SK-N-SH treated with all-trans-retinoic acid at 6 μM for 48 hours (cell line): ENCODE measurements at regions not wholly inside any gene's neighbourhood (a gene's known extent, or its start where the extent isn't known, plus 50 kb on each side); places are given as distances from the start of the nearest gene placed in this dataset.

Experiments
- CREB5 ChIP-seq: fragments of 250-450 bp; sonication (Bioruptor Pico); IDR thresholded peaks from 2 replicates; pipeline ENCODE4 v1.5.1; 2020; ENCODE audit warnings: low read depth, mild to moderate bottlenecking, moderate library complexity
- CSDC2 ChIP-seq: fragments of 250-450 bp; sonication (Bioruptor Pico); IDR thresholded peaks from 2 replicates; pipeline ENCODE4 v1.5.0; 2020; ENCODE audit warnings: mild to moderate bottlenecking, moderate library complexity
- CSRNP3 ChIP-seq: fragments of 250-450 bp; sonication (Bioruptor Pico); IDR thresholded peaks from 2 replicates; pipeline ENCODE4 v1.5.1; 2021; ENCODE audit warnings: mild to moderate bottlenecking, moderate library complexity
- ESRRG ChIP-seq: fragments of 250-450 bp; sonication (Bioruptor Pico); IDR thresholded peaks from 2 replicates; pipeline ENCODE4 v1.6.1; 2021; ENCODE audit warnings: mild to moderate bottlenecking
- GLIS3 ChIP-seq: fragments of 250-450 bp; sonication (Bioruptor Pico); IDR thresholded peaks from 2 replicates; pipeline ENCODE4 v1.5.0; 2020; ENCODE audit warnings: mild to moderate bottlenecking, moderate library complexity
- ISL1 ChIP-seq: fragments of 250-450 bp; sonication (Bioruptor Pico); IDR thresholded peaks from 2 replicates; pipeline ENCODE4 v2.1.2; 2022; ENCODE audit warnings: mild to moderate bottlenecking, moderate library complexity
- OSR1 ChIP-seq: fragments of 250-450 bp; sonication (Bioruptor Pico); IDR thresholded peaks from 2 replicates; pipeline ENCODE4 v1.8.0; 2022; ENCODE audit warnings: moderate library complexity, mild to moderate bottlenecking, inconsistent platforms
- PATZ1 ChIP-seq: fragments of 250-450 bp; sonication (Bioruptor Pico); IDR thresholded peaks from 2 replicates; pipeline ENCODE4 v1.8.0; 2020; ENCODE audit warnings: mild to moderate bottlenecking, moderate library complexity, borderline replicate concordance
- RARB ChIP-seq: fragments of 250-450 bp; sonication (Bioruptor Pico); IDR thresholded peaks from 2 replicates; pipeline ENCODE4 v1.8.0; 2021; ENCODE audit warnings: mild to moderate bottlenecking, moderate library complexity
- SNAI2 ChIP-seq: fragments of 250-450 bp; sonication (Bioruptor Pico); IDR thresholded peaks from 2 replicates; pipeline ENCODE4 v1.5.0; 2020; ENCODE audit warnings: mild to moderate bottlenecking, moderate library complexity
- TCF4 ChIP-seq: fragments of 250-450 bp; sonication (Bioruptor Pico); IDR thresholded peaks from 2 replicates; pipeline ENCODE4 v1.8.0; 2021; ENCODE audit warnings: mild to moderate bottlenecking, moderate library complexity, borderline replicate concordance
- ZFP3 ChIP-seq: fragments of 250-450 bp; sonication (Bioruptor Pico); IDR thresholded peaks from 2 replicates; pipeline ENCODE4 v1.5.0; 2020; ENCODE audit warnings: mild to moderate bottlenecking, moderate library complexity
- ZFP30 ChIP-seq: fragments of 450-650 bp; formaldehyde crosslinking; IDR thresholded peaks from 2 replicates; pipeline ENCODE4 v1.5.0; 2022; ENCODE audit warnings: mild to moderate bottlenecking, moderate library complexity
- ZNF70 ChIP-seq: fragments of 450-650 bp; formaldehyde crosslinking; IDR thresholded peaks from 2 replicates; pipeline ENCODE4 v1.5.0; 2020; ENCODE audit warnings: mild to moderate bottlenecking, moderate library complexity

DNA sequence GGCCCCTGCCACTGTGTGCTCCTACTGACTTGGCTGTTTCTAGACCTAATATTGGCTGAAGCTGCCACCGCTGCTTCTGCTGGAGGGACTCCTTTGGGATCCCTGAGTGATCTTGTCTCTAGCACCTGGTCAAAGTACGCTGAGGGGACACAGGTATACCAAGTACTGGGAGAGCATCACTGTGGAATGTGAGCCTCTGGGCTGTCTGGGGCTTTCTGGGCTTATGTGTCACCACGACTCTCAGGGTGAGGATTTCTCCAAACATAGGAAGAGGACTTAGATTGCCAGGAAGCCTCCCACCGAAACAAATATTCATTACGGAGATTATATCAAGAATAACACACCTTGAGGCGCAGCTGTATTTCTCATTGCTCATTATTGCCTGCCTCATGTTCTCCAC is 435.8 kb downstream of the HS3ST3B1 start:
- TF ChIP-seq ESRRG (CRISPR knock-in tag) (no peak), OSR1 (CRISPR knock-in tag) (no peak), CREB5 (CRISPR knock-in tag) (no peak), GLIS3 (CRISPR knock-in tag) (no peak), PATZ1 (CRISPR knock-in tag) (no peak), ZFP30 (CRISPR knock-in tag) (no peak), ISL1 (CRISPR knock-in tag) (no peak), RARB (CRISPR knock-in tag) (no peak), ZFP3 (CRISPR knock-in tag) (no peak), SNAI2 (CRISPR knock-in tag) (no peak), TCF4 (no peak), CSRNP3 (CRISPR knock-in tag) (no peak), CSDC2 (no peak), ZNF70 (CRISPR knock-in tag) (no peak)
